Motor neuron (in vitro differentiated cells): ENCODE measurements at regions not wholly inside any gene's neighbourhood (a gene's known extent, or its start where the extent isn't known, plus 50 kb on each side); places are given as distances from the start of the nearest gene placed in this dataset.
"Not testable (repeated sequence)": the region's sequence is repeated elsewhere in the genome, so short reads cannot be mapped to it uniquely, and the experiment has no call there.

Experiments
- ATAC-seq, 8 experiments: fragments of 200-7000 bp; cut with Tn5 transposase; replicated peaks in 6 of 8; 2 replicates each; pipeline ENCODE4 v1.8.0; 2021; ENCODE audit warnings: mild to moderate bottlenecking in 8 of 8, moderate library complexity in 8 of 8
- H3K27ac ChIP-seq, 2 donors: fragments of 250-450 bp; sonication (Bioruptor Pico); 2 replicates each; pipeline ENCODE4 v1.9.0; 2021; ENCODE audit warnings: antibody characterized with exemption in 2 of 2, mild to moderate bottlenecking in 2 of 2, moderate library complexity in 1 of 2
- H3K4me1 ChIP-seq, 2 donors: fragments of 250-450 bp; sonication (Bioruptor Pico); replicated peaks in 1 of 2; 2 replicates each; pipeline ENCODE4 v1.6.1; 2021; ENCODE audit warnings: antibody characterized with exemption in 2 of 2, mild to moderate bottlenecking in 2 of 2, moderate library complexity in 1 of 2
- H3K4me3 ChIP-seq, 5 donors: fragments of 250-450 bp; sonication (Bioruptor Pico); 2 replicates each; pipeline ENCODE4 v1.9.0; 2021; ENCODE audit warnings: antibody characterized with exemption in 5 of 5, mild to moderate bottlenecking in 5 of 5, moderate library complexity in 4 of 5
- WGBS, 10 experiments: fragments of 450-650 bp; shearing (Covaris generic); methylation state at CpG; one replicate each; pipeline ENCODE4 v1.0.0; 2022; 5-methylcytosine and 5-hydroxymethylcytosine counted together
- in situ Hi-C, 9 experiments: fragments of 400-800 bp; cut with MboI; loops; one replicate each; pipeline ENCODE4 v1.15.0; 2021; ENCODE audit warnings: low sequenced_read_pairs in 9 of 9, low pct_unique_long_range_greater_than_20kb in 2 of 9; ENCODE audit not compliant: unreplicated experiment in 9 of 9

DNA sequence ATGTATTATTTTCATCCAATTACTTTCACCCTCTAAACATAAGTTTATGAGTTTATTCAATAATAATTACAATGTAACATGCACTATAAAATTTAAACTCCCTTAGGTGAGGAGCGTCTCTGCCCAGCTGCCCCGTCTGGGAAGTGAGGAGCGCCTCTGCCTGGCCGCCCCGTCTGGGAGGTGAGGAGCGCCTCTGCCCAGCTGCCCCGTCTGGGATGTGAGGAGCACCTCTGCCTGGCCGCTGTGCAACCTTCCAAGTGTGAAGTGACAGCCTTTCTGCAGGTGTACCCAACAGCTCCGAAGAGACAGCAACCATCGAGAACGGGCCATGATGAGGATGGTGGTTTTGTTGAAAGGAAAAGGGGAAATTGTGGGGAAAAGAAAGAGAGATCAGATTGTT lies 618.9 kb upstream of the GHITM start:
- H3K27ac ChIP-seq, ATAC-seq, in situ Hi-C loops, H3K4me3 ChIP-seq: not testable (repeated sequence)
- WGBS, 10 experiments, result 45 to 93% (median 70%) methylated on average over 2 to 4 of the region's 11 CpGs; no CpG with 5 or more reads in 7 of the 10 experiments
- peaks cover 3 to 19% of the 10 kb centered on the region in 2 donors for H3K4me1 ChIP-seq

DNA sequence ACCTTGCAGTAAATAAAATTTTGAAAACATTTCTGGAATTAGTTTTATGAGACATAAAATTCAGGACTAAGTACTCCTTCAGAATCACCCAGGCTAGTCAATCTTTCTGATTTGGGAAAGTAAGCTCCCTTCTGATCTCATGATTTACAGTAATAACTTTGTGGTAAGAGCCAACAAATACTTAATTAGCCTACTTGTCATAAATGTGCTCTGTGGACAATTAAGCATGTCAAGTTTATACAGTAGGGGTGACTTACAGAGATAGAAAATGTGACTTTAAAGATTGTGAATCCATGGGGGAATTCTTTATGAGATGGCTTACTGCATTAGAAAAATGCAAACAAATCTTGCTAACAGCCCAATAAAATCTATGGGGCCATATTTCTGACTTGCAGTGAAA lies 616.9 kb upstream of the GHITM start:
- no peak overlapping the region for H3K27ac ChIP-seq
- in situ Hi-C loops, result no loop called here
- peaks cover 3 to 19% of the 10 kb centered on the region in 2 donors for H3K4me1 ChIP-seq
- ATAC-seq, result peak in 2 of 8 experiments; percentile 10 to 35
- no peak overlapping the region for H3K4me3 ChIP-seq

DNA sequence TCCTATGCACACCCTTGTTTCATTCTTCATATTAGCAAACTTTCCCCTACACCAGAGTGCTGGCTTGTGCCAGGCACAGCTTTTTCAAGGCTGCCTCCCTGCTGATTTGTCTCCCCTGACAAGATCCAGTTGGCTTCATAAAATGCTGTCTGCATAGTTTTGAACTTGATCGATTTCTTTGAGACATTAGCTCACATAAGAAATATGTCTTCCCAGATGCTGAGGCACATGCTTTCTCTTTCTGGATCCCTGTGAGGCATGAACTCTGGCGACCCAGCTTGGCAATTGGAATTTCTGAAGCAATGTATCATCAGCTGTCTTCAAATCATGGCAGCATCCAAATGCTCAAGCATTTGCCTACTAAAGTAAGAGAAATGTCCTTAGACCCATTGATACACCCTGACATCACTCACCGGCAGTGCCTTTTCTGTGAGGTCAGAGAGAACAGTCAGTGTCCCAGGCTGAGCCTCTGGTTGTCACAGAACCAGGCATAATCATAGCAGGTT lies 616.4 kb upstream of the GHITM start:
- ATAC-seq, result peak in 5 of 8 experiments; percentile 73 to 97 (median 96)
- Histone ChIP-seq H3K4me1 (peaks cover 3 to 19% of the 10 kb centered on the region in 2 donors), H3K4me3 (no peak overlapping the region), H3K27ac (peak overlapping the region in 1 of 2 donors; percentile 9)
- WGBS, 10 experiments, result 0 to 69% (median 5%) methylated on average over 1 to 3 of the region's 3 CpGs; no CpG with 5 or more reads in 2 of the 10 experiments
- in situ Hi-C loops, result no loop called here

DNA sequence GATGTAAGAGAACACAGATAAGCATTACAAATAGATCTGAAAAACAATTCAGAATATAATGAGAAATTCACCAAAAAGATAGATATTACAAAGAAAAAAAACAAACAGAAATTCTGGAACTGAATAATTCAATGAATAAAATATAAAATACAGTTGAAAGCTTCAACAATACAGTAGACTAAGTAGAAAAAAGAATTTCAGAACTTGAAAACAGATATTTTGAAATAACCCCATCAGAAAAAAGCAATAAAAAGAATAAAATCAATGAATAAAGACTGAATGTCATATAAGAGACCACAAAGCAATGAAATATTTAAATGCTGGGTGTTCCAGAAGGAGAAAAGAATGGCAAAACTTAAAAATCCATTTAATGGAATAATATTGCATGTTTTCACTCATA lies 611.4 kb upstream of the GHITM start:
- H3K4me1 ChIP-seq, result peaks cover under 1 to 10% of the 10 kb centered on the region in 2 donors
- no peak overlapping the region for H3K27ac ChIP-seq
- no peak for ATAC-seq
- H3K4me3 ChIP-seq, result no peak overlapping the region
- in situ Hi-C loops, result no loop called here

DNA sequence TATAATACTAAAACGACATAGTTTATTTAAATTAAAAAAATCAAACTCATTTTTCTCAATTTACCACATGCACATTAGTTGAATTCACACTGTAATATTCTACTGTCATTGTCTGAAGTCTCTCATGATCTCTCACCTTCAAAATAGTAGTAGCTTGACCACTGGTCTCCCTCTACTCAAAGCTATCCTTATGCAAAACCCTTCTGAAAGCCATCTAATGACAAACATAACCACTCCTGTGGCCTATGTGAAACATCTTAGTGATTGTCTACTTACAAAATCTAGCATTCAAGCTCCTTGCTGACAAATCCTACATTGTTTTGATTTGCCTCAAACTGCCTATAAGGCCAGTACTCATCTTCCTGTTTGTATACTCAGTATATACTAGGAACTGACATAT lies 606.0 kb upstream of the GHITM start:
- H3K4me3 ChIP-seq, result no peak overlapping the region
- no peak for ATAC-seq
- no peak overlapping the region for H3K27ac ChIP-seq
- in situ Hi-C loops, result no loop called here
- no peaks in the 10 kb centered on the region for H3K4me1 ChIP-seq
- WGBS, 10 experiments, result 0 to 82% (median 20%) methylated on average over 1 of the region's 1 CpG; no CpG with 5 or more reads in 2 of the 10 experiments

DNA sequence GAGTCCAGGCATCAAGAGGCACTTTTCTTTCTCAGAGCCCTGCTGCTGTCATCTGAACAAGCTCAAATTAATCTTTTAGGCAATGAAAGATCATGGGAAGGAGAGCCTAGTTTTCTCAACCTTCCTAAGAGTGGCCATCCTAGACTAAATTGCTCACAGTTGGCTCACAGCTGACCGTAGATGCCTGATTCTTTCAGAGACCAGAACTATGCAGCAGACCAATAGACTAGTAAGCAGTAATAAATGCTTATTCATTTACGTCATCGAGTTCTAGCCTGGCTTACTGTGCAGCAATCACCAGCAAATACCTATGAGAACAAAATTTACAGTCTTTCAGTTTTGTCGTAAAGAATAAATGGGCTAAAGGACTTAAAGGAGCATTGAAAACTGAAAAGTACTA lies 602.9 kb upstream of the GHITM start:
- in situ Hi-C loops, result no loop called here
- Histone ChIP-seq H3K4me3 (no peak overlapping the region), H3K27ac (no peak overlapping the region), H3K4me1 (peaks cover 5 to 7% of the 10 kb centered on the region in 2 donors)
- ATAC-seq, result no peak
- WGBS, 10 experiments, result 33 to 100% (median 90%) methylated on average over 1 to 4 of the region's 4 CpGs

DNA sequence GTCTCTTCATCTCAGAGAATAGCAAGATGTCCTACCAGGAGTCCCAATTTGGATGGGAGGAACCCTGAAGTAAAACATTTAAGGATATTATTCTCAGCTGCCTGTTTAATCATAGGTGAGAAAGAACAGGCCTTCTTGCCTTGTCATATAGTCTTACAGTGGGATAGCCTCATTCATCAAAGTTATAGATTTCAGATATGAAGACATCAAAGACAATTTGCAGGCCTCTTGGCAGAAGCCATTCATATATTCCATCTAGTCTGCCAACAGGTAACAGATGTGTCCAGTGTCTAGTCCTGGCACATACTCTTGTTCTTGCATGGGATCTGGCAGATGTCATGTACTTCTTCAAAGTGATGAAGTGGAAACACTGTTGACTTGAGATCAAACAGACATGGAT lies 601.3 kb upstream of the GHITM start:
- H3K4me3 ChIP-seq, result no peak overlapping the region
- ATAC-seq, result no peak
- H3K27ac ChIP-seq, result no peak overlapping the region
- in situ Hi-C loops, result no loop called here
- H3K4me1 ChIP-seq, result peaks cover 11 to 12% of the 10 kb centered on the region in 2 donors

DNA sequence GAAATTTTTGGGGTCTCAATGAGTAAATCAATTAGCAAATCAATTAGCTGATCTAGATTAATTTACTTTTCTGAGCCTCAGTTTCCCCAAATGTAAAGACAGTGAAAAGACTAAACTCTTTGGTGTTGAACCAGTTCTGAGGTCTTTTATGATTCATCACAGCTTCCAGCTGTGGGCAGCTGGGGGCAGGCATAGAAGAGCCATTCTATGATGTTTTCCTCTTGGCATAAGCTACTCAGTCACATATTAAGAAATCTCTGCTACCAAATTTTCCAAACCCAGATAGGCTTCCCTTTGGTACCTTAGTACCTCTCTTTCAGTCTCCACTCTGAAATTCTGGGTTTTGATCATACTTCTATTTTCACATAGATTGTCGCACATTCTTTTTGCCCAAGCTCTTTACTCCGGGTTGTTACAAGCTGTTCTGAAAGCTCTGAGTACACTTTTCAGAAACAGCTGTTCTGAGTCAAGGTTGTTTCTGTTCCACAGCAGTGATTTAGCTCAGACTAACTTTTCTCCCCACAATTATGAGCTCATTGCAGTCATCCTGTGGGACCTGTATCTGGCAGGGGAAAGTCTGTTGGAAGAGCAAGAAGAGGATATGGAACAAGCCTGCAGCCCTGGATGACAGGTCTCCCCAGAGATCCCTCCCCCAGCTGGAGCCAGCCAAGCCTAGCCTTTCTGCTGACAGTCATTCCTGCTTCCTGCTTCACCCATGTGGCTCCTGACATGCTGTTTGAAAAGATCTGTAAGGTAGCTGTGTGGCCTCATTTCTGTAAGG lies 599.6 kb upstream of the GHITM start:
- peaks cover 20 to 24% of the 10 kb centered on the region in 2 donors for H3K4me1 ChIP-seq
- H3K27ac ChIP-seq, result no peak overlapping the region
- H3K4me3 ChIP-seq, result no peak overlapping the region
- WGBS, 10 experiments, result 0 to 100% (median 90%) methylated on average over 1 to 2 of the region's 2 CpGs; no CpG with 5 or more reads in 2 of the 10 experiments
- in situ Hi-C loops, result no loop called here
- ATAC-seq, result peak in 4 of 8 experiments; percentile 43 to 70 (median 66)

DNA sequence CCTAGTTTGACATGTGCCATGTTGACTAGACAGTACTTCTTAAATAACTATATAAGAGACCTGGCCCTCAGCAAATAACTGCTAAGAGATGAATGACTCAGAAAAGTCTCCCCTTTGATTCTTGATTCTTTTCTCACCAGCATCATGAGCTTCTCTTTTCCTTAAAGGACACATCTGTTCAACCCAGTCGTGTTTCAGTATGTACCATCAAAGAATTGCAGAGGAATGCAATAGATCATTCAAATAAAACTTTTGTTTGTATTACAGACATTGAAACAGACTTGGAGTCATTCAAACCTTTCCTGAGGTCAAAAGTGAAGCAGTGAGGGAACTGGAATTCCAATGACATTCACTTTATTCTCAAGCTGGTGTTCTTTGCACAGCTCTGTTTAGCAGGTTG lies 598.3 kb upstream of the GHITM start:
- in situ Hi-C loops, result no loop called here
- ATAC-seq, result no peak
- Histone ChIP-seq H3K27ac (no peak overlapping the region), H3K4me1 (peaks cover 24% of the 10 kb centered on the region in 2 donors), H3K4me3 (no peak overlapping the region)
- WGBS, 10 experiments, result 0 to 38% (median 14%) methylated on average over 1 of the region's 1 CpG; no CpG with 5 or more reads in 3 of the 10 experiments

DNA sequence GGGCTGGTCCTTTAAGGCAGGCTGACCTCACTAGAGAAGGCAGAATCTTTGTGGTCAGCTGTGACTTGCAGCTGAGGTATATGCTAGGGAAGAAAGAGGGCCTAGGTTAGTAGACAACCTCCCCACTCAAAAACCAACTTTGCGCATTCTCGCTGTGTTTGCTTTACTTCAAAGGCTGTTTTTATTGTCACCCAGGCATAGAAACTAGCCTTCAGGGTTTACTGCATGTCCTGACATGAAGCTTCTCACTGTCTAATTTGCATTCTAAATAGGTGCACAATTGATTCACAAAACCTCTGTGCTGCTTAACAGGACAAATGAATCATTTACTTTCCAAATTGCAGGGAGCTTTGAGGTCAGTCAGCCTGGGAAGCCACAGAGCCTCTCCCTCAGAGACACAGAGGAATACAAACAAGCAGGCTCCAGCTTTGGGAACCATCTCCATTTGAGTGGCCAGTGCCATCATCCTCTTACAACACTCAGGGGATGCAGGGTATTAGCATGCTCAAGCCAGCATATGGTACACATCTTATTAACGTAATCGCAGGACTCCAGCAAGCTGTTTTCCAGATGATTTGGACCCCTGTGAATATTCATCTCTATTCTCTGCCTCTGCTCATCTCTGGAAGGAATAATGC lies 596.4 kb upstream of the GHITM start:
- Histone ChIP-seq H3K4me3 (no peak overlapping the region), H3K27ac (peak overlapping the region in 1 of 2 donors; percentile 20), H3K4me1 (peaks cover 24 to 27% of the 10 kb centered on the region in 2 donors)
- ATAC-seq, result peak; percentile 50 to 94 (median 82)
- 0 to 100% (median 65%) methylated on average over 1 to 4 of the region's 4 CpGs; no CpG with 5 or more reads in 2 of the 10 experiments for WGBS, 10 experiments
- in situ Hi-C loops, result no loop called here

DNA sequence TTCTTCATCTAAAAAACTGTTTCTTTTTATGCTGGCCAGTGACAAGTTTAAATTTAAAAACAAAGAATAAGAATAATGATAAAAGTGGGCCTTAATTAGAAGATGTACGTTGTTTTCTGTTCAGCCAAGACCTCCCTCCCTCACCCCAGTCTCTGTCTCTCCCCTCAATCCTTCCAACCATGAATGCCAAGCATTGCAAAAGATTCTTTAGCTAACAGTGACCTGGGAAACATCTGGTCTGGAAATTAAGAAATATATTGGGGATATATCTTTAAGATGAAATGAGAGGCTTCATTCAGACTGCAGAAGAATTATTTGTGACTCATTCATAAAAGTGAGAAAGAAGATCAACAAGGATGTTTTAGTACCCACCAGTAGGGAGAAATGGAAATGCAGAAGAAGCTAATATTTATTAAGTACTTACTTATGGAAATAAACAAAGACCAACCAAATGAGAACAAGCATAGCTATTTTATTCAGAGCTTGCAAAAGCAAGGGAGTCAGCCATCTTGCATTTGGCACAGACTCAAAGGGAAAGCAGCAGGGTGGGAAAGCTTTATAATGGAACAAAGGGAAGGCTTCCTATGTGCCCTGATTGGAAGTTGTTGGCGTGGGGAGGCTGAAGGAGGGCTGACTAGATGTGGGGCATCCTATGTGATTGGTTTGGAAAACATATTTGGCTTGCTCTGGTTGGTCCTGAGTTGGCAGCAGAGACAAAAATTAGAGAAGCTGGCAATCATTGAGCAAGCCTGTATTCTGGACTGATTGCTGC lies 595.4 kb upstream of the GHITM start:
- H3K27ac ChIP-seq, result no peak overlapping the region
- 0 to 91% (median 67%) methylated on average over 1 to 2 of the region's 2 CpGs; no CpG with 5 or more reads in 1 of the 10 experiments for WGBS, 10 experiments
- peaks cover 24 to 27% of the 10 kb centered on the region in 2 donors for H3K4me1 ChIP-seq
- no peak for ATAC-seq
- H3K4me3 ChIP-seq, result no peak overlapping the region
- in situ Hi-C loops, result no loop called here

DNA sequence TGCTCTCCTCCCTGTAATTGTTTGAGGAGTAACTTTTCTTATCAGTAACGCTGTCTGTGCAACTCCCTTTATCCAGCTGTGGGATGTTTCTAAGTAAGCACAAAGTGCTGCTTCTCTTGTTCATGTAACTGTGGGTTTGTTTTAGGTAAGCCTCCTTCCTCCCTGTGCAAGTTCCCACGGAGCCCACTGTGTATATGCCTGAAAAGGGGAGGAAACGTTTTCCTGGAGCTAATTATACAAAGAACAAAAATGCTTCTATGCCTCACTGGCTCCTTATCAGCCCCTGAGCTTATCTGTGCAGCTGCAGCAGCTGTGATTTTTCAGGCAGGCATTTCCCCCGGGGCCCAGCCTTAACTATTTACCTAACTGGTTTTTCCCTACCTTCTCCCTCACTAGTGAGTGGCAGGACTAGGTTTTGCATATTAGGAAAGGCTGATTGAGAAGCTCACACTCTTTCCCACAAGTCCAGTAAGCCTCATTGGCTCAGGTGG lies 593.4 kb upstream of the GHITM start:
- in situ Hi-C loops, result no loop called here
- Histone ChIP-seq H3K4me1 (peaks cover 20% of the 10 kb centered on the region in 2 donors), H3K27ac (no peak overlapping the region), H3K4me3 (no peak overlapping the region)
- ATAC-seq, result peak in 2 of 8 experiments; percentile 12 to 32
- 0 to 83% (median 10%) methylated on average over 1 to 4 of the region's 4 CpGs; no CpG with 5 or more reads in 4 of the 10 experiments for WGBS, 10 experiments

DNA sequence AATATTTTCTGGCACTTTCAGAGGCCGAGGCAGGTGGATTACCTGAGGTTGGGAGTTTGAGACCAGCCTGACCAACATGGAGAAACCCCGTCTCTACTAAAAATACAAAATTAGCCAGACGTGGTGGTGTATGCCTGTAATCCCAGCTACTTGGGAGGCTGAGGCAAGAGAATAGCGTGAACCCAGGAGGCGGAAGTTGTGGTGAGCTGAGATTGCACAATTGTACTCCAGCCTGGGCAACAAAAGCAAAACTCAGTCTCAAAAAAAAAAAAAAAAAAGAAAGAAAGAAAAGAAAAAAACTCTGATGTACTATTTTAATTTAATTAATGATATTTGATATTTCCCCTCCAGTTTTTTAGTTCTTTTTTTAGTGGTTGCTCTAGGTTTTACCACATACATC lies 588.1 kb upstream of the GHITM start:
- in situ Hi-C loops, H3K4me1 ChIP-seq, ATAC-seq, H3K27ac ChIP-seq, H3K4me3 ChIP-seq: not testable (repeated sequence)
- WGBS, 10 experiments, result 28 to 100% (median 92%) methylated on average over 1 to 5 of the region's 5 CpGs
